NCI-H187 treated with DMSO at 0.1 percent for 48 hours (cell line): ENCODE measurements at regions not wholly inside any gene's neighbourhood (a gene's known extent, or its start where the extent isn't known, plus 50 kb on each side); places are given as distances from the start of the nearest gene placed in this dataset.

Source experiments
- DNase-seq: peaks from one replicate; lab custom pipeline; 2025; lab: John Stamatoyannopoulos, UW

GRCh38 chr6:106035655-106036054, 50.5 kb upstream of the PRDM1 start:
- DNase-seq = no peak

- DNase-seq = no peak
These were observed 52.3 kb upstream of the PRDM1 start for GRCh38 chr6:106033806-106034205.

GRCh38 chr6:106027758-106028157, 58.4 kb upstream of the PRDM1 start:
- no peak for DNase-seq

GRCh38 chr6:106026748-106027715, 59.1 kb upstream of the PRDM1 start:
- DNase-seq = no peak

GRCh38 chr6:106025655-106026054, 60.5 kb upstream of the PRDM1 start:
- DNase-seq = no peak

GRCh38 chr6:106022801-106023200, 63.3 kb upstream of the PRDM1 start:
- no peak for DNase-seq

GRCh38 chr6:106017454-106017853, 68.7 kb upstream of the PRDM1 start:
- no peak for DNase-seq

- DNase-seq = no peak
These were observed 71.2 kb upstream of the PRDM1 start for GRCh38 chr6:106014955-106015354.

GRCh38 chr6:106011476-106011875, 74.7 kb upstream of the PRDM1 start:
- DNase-seq = no peak

- no peak for DNase-seq
These were observed 80.2 kb upstream of the PRDM1 start for GRCh38 chr6:106005954-106006353.

GRCh38 chr6:106005013-106005412, 81.1 kb upstream of the PRDM1 start:
- no peak for DNase-seq

- no peak for DNase-seq
These were observed 82.7 kb upstream of the PRDM1 start for GRCh38 chr6:106003268-106003987.

GRCh38 chr6:106002005-106002404, 84.1 kb upstream of the PRDM1 start:
- DNase-seq = no peak

GRCh38 chr6:106000935-106001334, 85.2 kb upstream of the PRDM1 start:
- DNase-seq = no peak

GRCh38 chr6:105997482-105997881, 88.7 kb upstream of the PRDM1 start:
- DNase-seq = no peak

- DNase-seq = no peak
These were observed 90.7 kb upstream of the PRDM1 start for GRCh38 chr6:105995391-105995865.

GRCh38 chr6:105994591-105995390, 91.3 kb upstream of the PRDM1 start:
- no peak for DNase-seq

GRCh38 chr6:105994118-105994590, 92.0 kb upstream of the PRDM1 start:
- no peak for DNase-seq

- no peak for DNase-seq
These were observed 92.6 kb upstream of the PRDM1 start for GRCh38 chr6:105993341-105994117.

- peak; percentile 21 for DNase-seq
These were observed 93.7 kb upstream of the PRDM1 start for GRCh38 chr6:105992315-105992961.
